H9 (cell line): ENCODE measurements at regions not wholly inside any gene's neighbourhood (a gene's known extent, or its start where the extent isn't known, plus 50 kb on each side); places are given as distances from the start of the nearest gene placed in this dataset.

Experiments used
- DNase-seq: peaks from one replicate; pipeline ENCODE4 v3.0.0-alpha.2; 2017
- H2AFZ ChIP-seq: one replicate; pipeline ENCODE4 v1.6.1; 2013; ENCODE audit warnings: mild to moderate bottlenecking, low read length, control low read depth, moderate library complexity
- H2AK5ac ChIP-seq: 2 replicates; pipeline ENCODE4 v1.6.1; 2013; ENCODE audit warnings: low read length, control low read depth, mixed read lengths; ENCODE audit not compliant: insufficient read length
- H2BK120ac ChIP-seq: one replicate; pipeline ENCODE4 v1.6.1; 2013; ENCODE audit warnings: low read depth, mild to moderate bottlenecking, low read length, control low read depth, inconsistent platforms; ENCODE audit not compliant: poor library complexity, severe bottlenecking
- H2BK12ac ChIP-seq: 2 replicates; pipeline ENCODE4 v1.6.1; 2013; ENCODE audit warnings: low read length, control low read depth, mixed read lengths, low read depth; ENCODE audit not compliant: insufficient read length
- H2BK15ac ChIP-seq: 2 replicates; pipeline ENCODE4 v1.6.1; 2013; ENCODE audit warnings: low read depth, low read length, control low read depth
- H2BK20ac ChIP-seq: one replicate; pipeline ENCODE4 v1.6.1; 2013; ENCODE audit warnings: low read depth, mild to moderate bottlenecking, low read length, control low read depth, inconsistent platforms; ENCODE audit not compliant: poor library complexity, severe bottlenecking
- H2BK5ac ChIP-seq: 2 replicates; pipeline ENCODE4 v1.6.1; 2013; ENCODE audit warnings: low read length, control low read depth, mixed read lengths; ENCODE audit not compliant: insufficient read length
- H3K14ac ChIP-seq: 2 replicates; pipeline ENCODE4 v1.6.1; 2013; ENCODE audit warnings: low read length, control low read depth; ENCODE audit not compliant: insufficient read depth
- H3K18ac ChIP-seq: 2 replicates; pipeline ENCODE4 v1.6.1; 2013; ENCODE audit warnings: low read depth, mild to moderate bottlenecking, mixed read lengths, low read length, control low read depth; ENCODE audit not compliant: insufficient read length
- H3K23ac ChIP-seq: 2 replicates; pipeline ENCODE4 v1.6.1; 2013; ENCODE audit warnings: low read length, control low read depth, mixed read lengths, low read depth; ENCODE audit not compliant: insufficient read length
- H3K23me2 ChIP-seq: 2 replicates; pipeline ENCODE4 v1.6.1; 2013; ENCODE audit warnings: low read depth, mild to moderate bottlenecking, mixed read lengths, low read length, control low read depth; ENCODE audit not compliant: insufficient read length, poor library complexity, severe bottlenecking
- H3K27ac ChIP-seq: 2 replicates; pipeline ENCODE4 v1.5.1; 2013; ENCODE audit warnings: low read length, control low read depth, mixed read lengths, low read depth; ENCODE audit not compliant: insufficient read length
- H3K27me3 ChIP-seq: 2 replicates; pipeline ENCODE4 v1.6.1; 2013; ENCODE audit warnings: low read length, control low read depth, inconsistent platforms; ENCODE audit not compliant: insufficient read depth
- H3K4ac ChIP-seq: 2 replicates; pipeline ENCODE4 v1.6.1; 2013; ENCODE audit warnings: low read depth, mild to moderate bottlenecking, control low read depth, inconsistent platforms, low read length, moderate library complexity
- H3K4me1 ChIP-seq: 2 replicates; pipeline ENCODE4 v1.6.1; 2013; ENCODE audit warnings: low read length, control low read depth, inconsistent platforms; ENCODE audit not compliant: insufficient read depth
- H3K4me2 ChIP-seq: 2 replicates; pipeline ENCODE4 v1.6.1; 2013; ENCODE audit warnings: low read length, control low read depth, mixed read lengths; ENCODE audit not compliant: insufficient read length, insufficient read depth
- H3K56ac ChIP-seq: 2 replicates; pipeline ENCODE4 v1.6.1; 2013; ENCODE audit warnings: low read depth, mild to moderate bottlenecking, mixed read lengths, low read length, control low read depth; ENCODE audit not compliant: insufficient read length
- H3K79me1 ChIP-seq: 2 replicates; pipeline ENCODE4 v1.6.1; 2013; ENCODE audit warnings: low read depth, mild to moderate bottlenecking, moderate library complexity, low read length, control low read depth, inconsistent platforms; ENCODE audit not compliant: insufficient read depth, poor library complexity, severe bottlenecking
- H3K79me2 ChIP-seq: 2 replicates; pipeline ENCODE4 v1.6.1; 2013; ENCODE audit warnings: low read length, control low read depth, inconsistent platforms; ENCODE audit not compliant: insufficient read depth
- H3K9ac ChIP-seq: 2 replicates; pipeline ENCODE4 v1.6.1; 2013; ENCODE audit warnings: low read length, control low read depth, mixed read lengths; ENCODE audit not compliant: insufficient read length; ENCODE audit errors: extremely low read depth
- H3K9me3 ChIP-seq: one replicate; pipeline ENCODE4 v1.6.1; 2013; ENCODE audit warnings: low read depth, low read length, inconsistent platforms; ENCODE audit not compliant: control insufficient read depth
- H3T11ph ChIP-seq: one replicate; pipeline ENCODE4 v1.6.1; 2013; ENCODE audit warnings: mild to moderate bottlenecking, low read length, control low read depth, inconsistent platforms
- H4K20me1 ChIP-seq: one replicate; pipeline ENCODE4 v1.6.1; 2013; ENCODE audit not compliant: control insufficient read depth, insufficient read length, insufficient read depth
- H4K5ac ChIP-seq: 2 replicates; pipeline ENCODE4 v1.6.1; 2013; ENCODE audit warnings: low read depth, mild to moderate bottlenecking, mixed read lengths, low read length, control low read depth; ENCODE audit not compliant: insufficient read length
- H4K8ac ChIP-seq: replicated peaks from 2 replicates; pipeline ENCODE4 v1.6.1; 2013; ENCODE audit warnings: low read length, control low read depth, mixed read lengths, low read depth; ENCODE audit not compliant: insufficient read length
- H4K91ac ChIP-seq: 2 replicates; pipeline ENCODE4 v1.6.1; 2013; ENCODE audit warnings: low read depth, mild to moderate bottlenecking, moderate library complexity, mixed read lengths, low read length, control low read depth; ENCODE audit not compliant: insufficient read length
- H3K27ac Mint-ChIP-seq, 3 experiments: 2 replicates in 2 of 3; 3 replicates in 1 of 3; pipeline ENCODE4 v1.8.0; 2020 to 2021; ENCODE audit warnings: mixed read lengths in 3 of 3, mild to moderate bottlenecking in 1 of 3, moderate library complexity in 1 of 3
- H3K27me3 Mint-ChIP-seq: 2 replicates; pipeline ENCODE4 v1.8.0; 2021; ENCODE audit warnings: low read depth, mild to moderate bottlenecking, moderate library complexity, mixed read lengths
- H3K36me3 Mint-ChIP-seq, 3 experiments: 2 replicates in 2 of 3; 3 replicates in 1 of 3; pipeline ENCODE4 v1.8.0; 2020 to 2021; ENCODE audit warnings: low read depth in 3 of 3, mixed read lengths in 3 of 3; ENCODE audit not compliant: insufficient read depth in 1 of 3
- H3K4me1 Mint-ChIP-seq, 2 experiments: 2 replicates each; pipeline ENCODE4 v1.8.0; 2020; ENCODE audit warnings: mixed read lengths in 2 of 2
- H3K4me3 Mint-ChIP-seq, 2 experiments: 2 replicates in 1 of 2; 3 replicates in 1 of 2; pipeline ENCODE4 v1.8.0; 2020 to 2021; ENCODE audit warnings: mild to moderate bottlenecking in 2 of 2, mixed read lengths in 2 of 2, moderate library complexity in 1 of 2
- H3K9me3 Mint-ChIP-seq, 2 experiments: 2 replicates in 1 of 2; 3 replicates in 1 of 2; pipeline ENCODE4 v1.8.0; 2020; ENCODE audit warnings: mild to moderate bottlenecking in 2 of 2, mixed read lengths in 2 of 2, moderate library complexity in 1 of 2
- CTCF ChIP-seq: fragments of 200-600 bp; sonication (generic); conservative IDR thresholded peaks from 3 replicates; pipeline ENCODE4 v1.8.0; 2021; ENCODE audit warnings: antibody characterized with exemption, mild to moderate bottlenecking
- WGBS: extraction: QIAGEN DNeasy Blood & Tissue Kit; methylation state at CpG from one replicate; pipeline ENCODE4 v1.1.7; 2013; ENCODE audit warnings: missing lambda C conversion rate, low lambda C conversion rate, mixed read lengths; ENCODE audit not compliant: insufficient read length; ENCODE audit errors: extremely low coverage; 5-methylcytosine and 5-hydroxymethylcytosine counted together

- Histone ChIP-seq H3K14ac (no peak overlapping the region), H4K5ac (no peak overlapping the region), H4K20me1 (no peaks in the 10 kb centered on the region), H3K23ac (no peak overlapping the region), H3T11ph (no peak overlapping the region), H3K18ac (no peak overlapping the region), H4K8ac (no peak overlapping the region), H2AFZ (no peak overlapping the region), H2AK5ac (no peak overlapping the region), H3K4me2 (no peak overlapping the region), H2BK120ac (no peak overlapping the region), H3K27ac (no peak overlapping the region), H3K79me1 (no peaks in the 10 kb centered on the region), H2BK12ac (no peak overlapping the region), H2BK20ac (no peak overlapping the region), H3K9ac (no peak overlapping the region), H2BK5ac (no peak overlapping the region), H3K4ac (no peak overlapping the region), H2BK15ac (no peak overlapping the region), H3K23me2 (no peaks in the 10 kb centered on the region), H3K79me2 (no peaks in the 10 kb centered on the region), H3K27me3 (no peaks in the 10 kb centered on the region), H3K9me3 (no peaks in the 10 kb centered on the region), H3K56ac (no peak overlapping the region), H4K91ac (no peak overlapping the region), H3K4me1 (0 out of 2 replicates have a peak, but pooled peaks cover 2% of the 10 kb centered on the region)
- no peak for DNase-seq
- Mint-ChIP-seq H3K27ac (no peak overlapping the region), H3K4me3 (no peak overlapping the region), H3K9me3 (peaks cover 4 to 7% of the 10 kb centered on the region in 2 experiments; a peak in 3 of 5 replicates), H3K27me3 (no peaks in the 10 kb centered on the region), H3K4me1 (no peaks in the 10 kb centered on the region), H3K36me3 (peaks cover 0 to 4% (median 3%) of the 10 kb centered on the region in 3 experiments; a peak in 1 of 7 replicates)
- no peak for TF ChIP-seq CTCF
- WGBS, result no CpG with 5 or more reads among the region's 4 CpGs
These were observed 96.4 kb upstream of the KCNJ6 start for GRCh38 chr21:38012672-38013071.
